OCI-LY3 (cell line): ENCODE measurements at regions not wholly inside any gene's neighbourhood (a gene's known extent, or its start where the extent isn't known, plus 50 kb on each side); places are given as distances from the start of the nearest gene placed in this dataset.

ENCODE experiments used
- EZH2phosphoT487 ChIP-seq: fragments of 200-600 bp; shearing (Covaris generic); IDR thresholded peaks from 2 replicates; pipeline ENCODE4 v1.6.1; 2018; ENCODE audit warnings: antibody characterized with exemption, mixed run types, low read depth
- TF ChIP-seq, protein P1 (sequence below): fragments of 200-600, 300-600 bp; sonication (generic); IDR thresholded peaks from 2 replicates; pipeline ENCODE4 v1.5.1; 2014; ENCODE audit warnings: antibody characterized with exemption, low read length, low read depth

DNA sequence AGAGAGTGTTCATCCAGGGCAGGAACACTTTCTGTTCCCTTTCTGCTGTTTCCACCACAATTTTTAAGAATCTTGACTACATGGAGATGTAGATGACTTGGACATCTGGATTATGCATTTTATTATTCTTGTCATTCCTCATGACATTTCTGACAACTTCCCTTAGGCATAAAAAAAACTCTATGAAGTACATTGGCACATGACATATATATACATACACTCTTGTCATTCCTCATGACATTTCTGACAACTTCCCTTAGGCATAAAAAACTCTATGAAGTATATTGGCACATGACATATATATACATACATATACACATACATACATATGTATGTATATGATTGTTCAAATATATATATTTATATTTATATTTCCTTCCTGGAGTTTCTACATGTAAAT lies 531.5 kb downstream of the COL12A1 start:
- TF ChIP-seq, protein P1, sequence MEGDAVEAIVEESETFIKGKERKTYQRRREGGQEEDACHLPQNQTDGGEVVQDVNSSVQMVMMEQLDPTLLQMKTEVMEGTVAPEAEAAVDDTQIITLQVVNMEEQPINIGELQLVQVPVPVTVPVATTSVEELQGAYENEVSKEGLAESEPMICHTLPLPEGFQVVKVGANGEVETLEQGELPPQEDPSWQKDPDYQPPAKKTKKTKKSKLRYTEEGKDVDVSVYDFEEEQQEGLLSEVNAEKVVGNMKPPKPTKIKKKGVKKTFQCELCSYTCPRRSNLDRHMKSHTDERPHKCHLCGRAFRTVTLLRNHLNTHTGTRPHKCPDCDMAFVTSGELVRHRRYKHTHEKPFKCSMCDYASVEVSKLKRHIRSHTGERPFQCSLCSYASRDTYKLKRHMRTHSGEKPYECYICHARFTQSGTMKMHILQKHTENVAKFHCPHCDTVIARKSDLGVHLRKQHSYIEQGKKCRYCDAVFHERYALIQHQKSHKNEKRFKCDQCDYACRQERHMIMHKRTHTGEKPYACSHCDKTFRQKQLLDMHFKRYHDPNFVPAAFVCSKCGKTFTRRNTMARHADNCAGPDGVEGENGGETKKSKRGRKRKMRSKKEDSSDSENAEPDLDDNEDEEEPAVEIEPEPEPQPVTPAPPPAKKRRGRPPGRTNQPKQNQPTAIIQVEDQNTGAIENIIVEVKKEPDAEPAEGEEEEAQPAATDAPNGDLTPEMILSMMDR: no peak
- no peak for TF ChIP-seq EZH2phosphoT487
